PC-9 (cell line): ENCODE measurements at regions not wholly inside any gene's neighbourhood (a gene's known extent, or its start where the extent isn't known, plus 50 kb on each side); places are given as distances from the start of the nearest gene placed in this dataset.

Source experiments
- BruUV-seq: library from RNA; stranded (reverse); fragments of 400-500 nt; replicated peaks from 2 replicates; lab custom pipeline; 2021; lab: Mats Ljungman, UMichigan
- CTCF ChIA-PET: fragments of 300-600 bp; sonication (Branson Sonifier 250); formaldehyde crosslinking; loops from one replicate; lab custom pipeline; 2022; ENCODE audit warnings: antibody characterized with exemption; lab: Charles Lee
- POLR2A ChIA-PET: fragments of 300-600 bp; sonication (Branson Sonifier 250); formaldehyde crosslinking; loops from one replicate; lab custom pipeline; 2022; ENCODE audit warnings: antibody characterized with exemption; ENCODE audit not compliant: unreplicated experiment; lab: Charles Lee
- DNase-seq, 2 experiments: peaks; one replicate each; pipeline versions ENCODE4 v3.0.0 to v3.0.0-alpha.2; 2015 to 2022; ENCODE audit warnings: mixed read lengths in 1 of 2
- H2AFZ ChIP-seq: fragments of 200-600 bp; sonication (generic); 2 replicates; pipeline ENCODE4 v1.8.1; 2017; ENCODE audit warnings: antibody characterized with exemption
- H3F3A ChIP-seq: fragments of 200-600 bp; sonication (generic); 2 replicates; pipeline ENCODE4 v1.8.1; 2017; ENCODE audit warnings: antibody characterized with exemption, mild to moderate bottlenecking, low read depth; ENCODE audit not compliant: insufficient read depth
- H3K27ac ChIP-seq: fragments of 200-600 bp; sonication (generic); 2 replicates; pipeline ENCODE4 v1.6.1; 2016; ENCODE audit warnings: mixed run types
- H3K27me3 ChIP-seq: fragments of 200-600 bp; sonication (generic); 2 replicates; pipeline ENCODE4 v1.6.1; 2016; ENCODE audit warnings: low read depth, mixed run types; ENCODE audit not compliant: insufficient read depth
- H3K36me3 ChIP-seq: fragments of 200-600 bp; sonication (generic); 2 replicates; pipeline ENCODE4 v1.6.1; 2016; ENCODE audit warnings: low read depth, mixed run types
- H3K4me1 ChIP-seq: fragments of 200-600 bp; sonication (generic); replicated peaks from 2 replicates; pipeline ENCODE4 v1.6.1; 2016; ENCODE audit warnings: mixed run types; ENCODE audit not compliant: insufficient read depth
- H3K4me2 ChIP-seq: fragments of 200-600 bp; sonication (generic); 2 replicates; pipeline ENCODE4 v1.6.1; 2017; ENCODE audit warnings: mixed run types
- H3K4me3 ChIP-seq: fragments of 200-600 bp; sonication (generic); 2 replicates; pipeline ENCODE4 v1.6.1; 2016; ENCODE audit warnings: mixed run types
- H3K79me2 ChIP-seq: fragments of 200-600 bp; sonication (generic); 2 replicates; pipeline ENCODE4 v1.6.1; 2017; ENCODE audit warnings: low read depth, mixed run types
- H3K9me2 ChIP-seq: fragments of 200-600 bp; sonication (generic); 2 replicates; pipeline ENCODE4 v1.8.1; 2017; ENCODE audit warnings: mild to moderate bottlenecking; ENCODE audit not compliant: insufficient read depth
- H3K9me3 ChIP-seq: fragments of 200-600 bp; sonication (generic); 2 replicates; pipeline ENCODE4 v1.8.1; 2016; ENCODE audit warnings: low read depth; ENCODE audit not compliant: insufficient read depth
- H4K20me1 ChIP-seq: fragments of 200-600 bp; sonication (generic); 2 replicates; pipeline ENCODE4 v1.8.1; 2017; ENCODE audit not compliant: insufficient read depth
- EZH2 ChIP-seq: fragments of 200-600 bp; sonication (generic); IDR thresholded peaks from 2 replicates; pipeline ENCODE4 v1.8.0; 2017; ENCODE audit warnings: antibody characterized with exemption, low read depth
- intact Hi-C: fragments of 100-400 bp; cut with micrococcal nuclease; formaldehyde crosslinking; loops from one replicate; pipeline ENCODE4 v1.10.0; 2022; ENCODE audit not compliant: unreplicated experiment
- TF ChIP-seq, protein P1 (sequence below): fragments of 200-600 bp; sonication (generic); conservative IDR thresholded peaks from 2 replicates; pipeline ENCODE4 v1.6.1; 2017; ENCODE audit warnings: mixed run types, antibody characterized with exemption, mild to moderate bottlenecking, moderate library complexity

GRCh38 chr2:234419726-234420125 is 77.2 kb downstream of the ARL4C start:
- H3K27me3 ChIP-seq = no peaks in the 10 kb centered on the region
- intact Hi-C loops = loop anchor here (10.0 kb wide), 1 partner anchor 725 kb away; the partner anchor contains the start of gene UGT1A6
- no peaks in the 10 kb centered on the region for H4K20me1 ChIP-seq
- H3F3A ChIP-seq = peaks cover 25% of the 10 kb centered on the region
- H3K4me3 ChIP-seq = no peak overlapping the region
- no peaks in the 10 kb centered on the region for H3K9me3 ChIP-seq
- POLR2A ChIA-PET = interaction anchor here (0.5 kb wide), 1 partner anchor 77 kb away, joined by 3 read pairs; the partner anchor contains the start of gene ARL4C
- no peak overlapping the region for H2AFZ ChIP-seq
- H3K9me2 ChIP-seq = no peaks in the 10 kb centered on the region
- no peak overlapping the region for H3K4me2 ChIP-seq
- CTCF ChIA-PET = interaction anchor here (0.7 kb wide), 2 partner anchors 77 to 102 kb away, joined by 5 to 6 read pairs; partner anchors contain the start of gene ARL4C
- peak in 1 of 2 experiments; percentile 37 for DNase-seq
- peaks cover 39% of the 10 kb centered on the region for H3K4me1 ChIP-seq
- TF ChIP-seq, protein P1, sequence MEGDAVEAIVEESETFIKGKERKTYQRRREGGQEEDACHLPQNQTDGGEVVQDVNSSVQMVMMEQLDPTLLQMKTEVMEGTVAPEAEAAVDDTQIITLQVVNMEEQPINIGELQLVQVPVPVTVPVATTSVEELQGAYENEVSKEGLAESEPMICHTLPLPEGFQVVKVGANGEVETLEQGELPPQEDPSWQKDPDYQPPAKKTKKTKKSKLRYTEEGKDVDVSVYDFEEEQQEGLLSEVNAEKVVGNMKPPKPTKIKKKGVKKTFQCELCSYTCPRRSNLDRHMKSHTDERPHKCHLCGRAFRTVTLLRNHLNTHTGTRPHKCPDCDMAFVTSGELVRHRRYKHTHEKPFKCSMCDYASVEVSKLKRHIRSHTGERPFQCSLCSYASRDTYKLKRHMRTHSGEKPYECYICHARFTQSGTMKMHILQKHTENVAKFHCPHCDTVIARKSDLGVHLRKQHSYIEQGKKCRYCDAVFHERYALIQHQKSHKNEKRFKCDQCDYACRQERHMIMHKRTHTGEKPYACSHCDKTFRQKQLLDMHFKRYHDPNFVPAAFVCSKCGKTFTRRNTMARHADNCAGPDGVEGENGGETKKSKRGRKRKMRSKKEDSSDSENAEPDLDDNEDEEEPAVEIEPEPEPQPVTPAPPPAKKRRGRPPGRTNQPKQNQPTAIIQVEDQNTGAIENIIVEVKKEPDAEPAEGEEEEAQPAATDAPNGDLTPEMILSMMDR = no peak
- no peak for TF ChIP-seq EZH2
- H3K27ac ChIP-seq = no peak overlapping the region
- no TSS peak for BruUV-seq
- H3K79me2 ChIP-seq = no peaks in the 10 kb centered on the region
- no peaks in the 10 kb centered on the region for H3K36me3 ChIP-seq

GRCh38 chr2:234415706-234416105 is 81.2 kb downstream of the ARL4C start:
- ChIA-PET CTCF (no interaction called here), POLR2A (no interaction called here)
- H4K20me1 ChIP-seq = no peaks in the 10 kb centered on the region
- H3K27ac ChIP-seq = no peak overlapping the region
- no TSS peak for BruUV-seq
- no peak for DNase-seq
- intact Hi-C loops = no loop called here
- TF ChIP-seq, protein P1 = no peak
- no peak for TF ChIP-seq EZH2
- no peaks in the 10 kb centered on the region for H3K79me2 ChIP-seq
- no peaks in the 10 kb centered on the region for H3K27me3 ChIP-seq
- H3K4me1 ChIP-seq = peaks cover 6% of the 10 kb centered on the region; the same call in 1 of the 2 replicates
- H3K9me3 ChIP-seq = no peaks in the 10 kb centered on the region
- H3K9me2 ChIP-seq = no peaks in the 10 kb centered on the region
- no peaks in the 10 kb centered on the region for H3K36me3 ChIP-seq
- H2AFZ ChIP-seq = no peak overlapping the region
- no peaks in the 10 kb centered on the region for H3F3A ChIP-seq
- no peak overlapping the region for H3K4me2 ChIP-seq
- no peak overlapping the region for H3K4me3 ChIP-seq

- POLR2A ChIA-PET = no interaction called here
- no peaks in the 10 kb centered on the region for H3K79me2 ChIP-seq
- H2AFZ ChIP-seq = no peak overlapping the region
- 0 out of 2 replicates have a peak, but pooled peaks cover 1% of the 10 kb centered on the region for H3K4me1 ChIP-seq
- DNase-seq = no peak
- no peaks in the 10 kb centered on the region for H3K9me2 ChIP-seq
- no TSS peak for BruUV-seq
- H3K27me3 ChIP-seq = no peaks in the 10 kb centered on the region
- TF ChIP-seq, protein P1 = no peak
- TF ChIP-seq EZH2 = no peak
- H3K36me3 ChIP-seq = no peaks in the 10 kb centered on the region
- CTCF ChIA-PET = no interaction called here
- intact Hi-C loops = no loop called here
- no peaks in the 10 kb centered on the region for H3F3A ChIP-seq
- H3K27ac ChIP-seq = no peak overlapping the region
- H3K4me2 ChIP-seq = no peak overlapping the region
- H3K4me3 ChIP-seq = no peak overlapping the region
- no peaks in the 10 kb centered on the region for H4K20me1 ChIP-seq
- no peaks in the 10 kb centered on the region for H3K9me3 ChIP-seq
Measured at GRCh38 chr2:234414596-234414995, 82.3 kb downstream of the ARL4C start.
